Endothelial cell of umbilical vein (primary cell): ENCODE measurements at regions not wholly inside any gene's neighbourhood (a gene's known extent, or its start where the extent isn't known, plus 50 kb on each side); places are given as distances from the start of the nearest gene placed in this dataset.

Source experiments
- CTCF ChIP-seq, 2 donors: IDR thresholded peaks; 1 replicate in 1 of 2; 2 replicates in 1 of 2; pipeline ENCODE4 v1.5.1; 2011; ENCODE audit warnings: low read length in 2 of 2, mild to moderate bottlenecking in 2 of 2, moderate library complexity in 2 of 2, control low read depth in 1 of 2, inconsistent platforms in 1 of 2, low read depth in 1 of 2; ENCODE audit not compliant: insufficient read depth in 1 of 2; ENCODE audit errors: extremely low read depth in 1 of 2
- EZH2 ChIP-seq: IDR thresholded peaks from 2 replicates; pipeline ENCODE4 v1.6.1; 2012; ENCODE audit warnings: borderline replicate concordance, low read depth, mild to moderate bottlenecking, moderate library complexity, low read length, inconsistent platforms; ENCODE audit not compliant: severe bottlenecking
- JUN ChIP-seq: IDR thresholded peaks from 2 replicates; pipeline ENCODE4 v1.6.1; 2011; ENCODE audit warnings: borderline replicate concordance, low read depth; ENCODE audit not compliant: insufficient read length, insufficient read depth
- MYC ChIP-seq: IDR thresholded peaks from one replicate; pipeline ENCODE4 v1.6.1; 2011; ENCODE audit warnings: mild to moderate bottlenecking, low read depth, low read length
- TF ChIP-seq, protein P1 (sequence below): IDR thresholded peaks from 2 replicates; pipeline ENCODE4 v1.6.1; 2011; ENCODE audit not compliant: insufficient read depth, insufficient read length

GRCh38 chr5:99045871-99046270, 117.1 kb upstream of the CHD1 start:
- TF ChIP-seq CTCF (IDR thresholded peaks at IDR 0.05; ENCODE audit: extremely low read depth in 1 of 2, insufficient read depth in 1 of 2, low read depth in 1 of 2, low read length in 2 of 2): no peak
- TF ChIP-seq MYC: no peak
- no peak for TF ChIP-seq JUN
- TF ChIP-seq, protein P1, sequence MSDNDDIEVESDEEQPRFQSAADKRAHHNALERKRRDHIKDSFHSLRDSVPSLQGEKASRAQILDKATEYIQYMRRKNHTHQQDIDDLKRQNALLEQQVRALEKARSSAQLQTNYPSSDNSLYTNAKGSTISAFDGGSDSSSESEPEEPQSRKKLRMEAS: no peak
- TF ChIP-seq EZH2: no peak
